ENCODE measurements at regions not wholly inside any gene's neighbourhood (a gene's known extent, or its start where the extent isn't known, plus 50 kb on each side); places are given as distances from the start of the nearest gene placed in this dataset.

- no peak for TF ChIP-seq CTCF (CRISPR knock-in tag; IDR thresholded peaks at IDR 0.05)
- TF ChIP-seq CEBPB (IDR thresholded peaks at IDR 0.05; ENCODE audit: borderline replicate concordance, low read depth, low read length): no peak
- no peak for TF ChIP-seq BHLHE40 (IDR thresholded peaks at IDR 0.05; ENCODE audit: low read length)
- no peak for TF ChIP-seq ZNF543 (CRISPR knock-in tag; IDR thresholded peaks at IDR 0.05)
- TF ChIP-seq HNRNPLL (IDR thresholded peaks at IDR 0.05; ENCODE audit: low read depth, low read length, poor library complexity, severe bottlenecking): no peak
- no peak for TF ChIP-seq ZNF710 (CRISPR knock-in tag; IDR thresholded peaks at IDR 0.05; ENCODE audit: borderline replicate concordance)
- TF ChIP-seq HMG20B (CRISPR knock-in tag; conservative IDR thresholded peaks at IDR 0.05): no peak
- TF ChIP-seq BCL3 (CRISPR knock-in tag; IDR thresholded peaks at IDR 0.05): no peak
These were observed 277.7 kb upstream of the JARID2 start for GRCh38 chr6:14968056-14968637.

Measured in HepG2 (cell line).